Daoy (cell line): ENCODE measurements at regions not wholly inside any gene's neighbourhood (a gene's known extent, or its start where the extent isn't known, plus 50 kb on each side); places are given as distances from the start of the nearest gene placed in this dataset.
A peak's percentile ranks its signal among the peaks of the same experiment; 100 is the strongest.

ENCODE experiments used
- DNase-seq: peaks from one replicate; pipeline ENCODE4 v3.0.0-alpha.2; 2015; ENCODE audit warnings: low read depth

GRCh38 chr12:96132819-96133218 is 61.4 kb upstream of the ELK3 start:
- DNase-seq = no peak

GRCh38 chr12:96134200-96134599 is 60.0 kb upstream of the ELK3 start:
- DNase-seq = no peak

- peak; percentile 76 for DNase-seq
Measured at GRCh38 chr12:96136161-96136560, 58.0 kb upstream of the ELK3 start.

GRCh38 chr12:96136725-96137378 is 57.3 kb upstream of the ELK3 start:
- peak; percentile 48 for DNase-seq

GRCh38 chr12:96140174-96140573 is 54.0 kb upstream of the ELK3 start:
- DNase-seq = peak; percentile 68

GRCh38 chr12:96141216-96141912 is 52.8 kb upstream of the ELK3 start:
- DNase-seq = no peak

DNA sequence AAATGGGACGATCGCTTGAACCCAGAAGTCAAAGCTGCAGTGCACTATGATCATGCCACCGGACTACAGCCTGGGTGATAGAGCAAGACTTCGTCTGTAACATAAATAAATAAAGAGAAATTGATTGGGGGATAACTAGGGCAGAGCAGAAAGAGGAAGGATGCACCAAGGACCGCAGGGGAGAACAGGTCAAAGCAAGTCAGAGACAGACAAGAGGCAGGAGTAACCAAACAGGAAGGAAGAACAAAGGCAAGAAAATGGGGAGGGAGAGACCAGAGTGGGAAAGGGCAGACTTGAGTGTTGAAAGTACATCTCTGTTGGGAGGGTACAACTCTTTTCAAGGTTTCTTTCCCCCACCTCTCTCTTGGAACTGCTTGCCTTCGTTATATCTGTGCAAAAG is 50.8 kb upstream of the ELK3 start:
- DNase-seq = no peak

DNA sequence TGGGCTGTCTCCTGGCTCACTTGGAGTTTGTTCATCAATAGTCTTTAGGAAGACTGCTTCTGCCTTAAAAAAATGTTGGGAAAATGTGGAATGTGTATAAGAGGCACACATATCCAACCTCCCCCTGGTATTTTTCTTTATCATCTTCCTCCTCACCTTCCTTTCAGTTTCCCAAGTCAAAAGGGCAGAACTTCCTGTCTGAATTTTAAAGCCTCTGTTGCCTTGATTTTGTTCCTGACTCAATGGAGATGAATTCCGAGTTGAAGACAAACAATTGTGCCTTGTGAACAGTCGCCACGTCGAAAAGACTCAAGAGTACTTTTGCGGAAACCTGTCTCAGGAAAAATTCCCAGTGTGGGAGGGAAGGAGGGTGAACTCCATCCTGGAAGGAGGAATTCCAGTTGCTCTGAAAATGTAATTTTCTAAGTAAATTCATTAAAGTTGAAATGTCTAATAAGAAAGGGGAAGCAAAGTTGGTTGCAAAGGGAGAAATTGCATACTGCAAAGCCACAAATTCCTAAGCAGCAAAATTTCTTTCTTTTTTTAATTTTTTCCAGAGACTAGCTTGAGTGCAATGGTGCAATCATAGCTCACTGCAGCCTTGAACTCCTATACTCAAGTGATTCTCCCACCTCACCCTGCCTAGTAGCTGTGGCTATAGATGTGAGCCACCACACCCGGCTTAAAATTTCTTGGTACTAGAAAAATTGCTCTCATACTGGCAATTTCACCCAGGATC is 50.2 kb upstream of the ELK3 start:
- no peak for DNase-seq
